Endodermal cell (in vitro differentiated cells): ENCODE measurements at regions not wholly inside any gene's neighbourhood (a gene's known extent, or its start where the extent isn't known, plus 50 kb on each side); places are given as distances from the start of the nearest gene placed in this dataset.

Experiments
- DNase-seq: peaks from one replicate; pipeline ENCODE4 v3.0.0-alpha.2; 2017
- H3K27ac ChIP-seq: 2 replicates; pipeline ENCODE4 v1.5.1; 2013; ENCODE audit warnings: mild to moderate bottlenecking, low read depth, low read length, moderate library complexity
- H3K27me3 ChIP-seq: 2 replicates; pipeline ENCODE4 v1.6.1; 2013; ENCODE audit warnings: mild to moderate bottlenecking, low read length, moderate library complexity; ENCODE audit not compliant: insufficient read depth, control insufficient read depth, poor library complexity, severe bottlenecking
- H3K36me3 ChIP-seq: 2 replicates; pipeline ENCODE4 v1.7.0; 2013; ENCODE audit warnings: mild to moderate bottlenecking, low read length, moderate library complexity; ENCODE audit not compliant: control insufficient read depth, insufficient read depth
- H3K4me1 ChIP-seq: one replicate; pipeline ENCODE4 v1.7.0; 2013; ENCODE audit warnings: low read length; ENCODE audit not compliant: control insufficient read depth, insufficient read depth
- H3K4me3 ChIP-seq: 2 replicates; pipeline ENCODE4 v1.5.1; 2013; ENCODE audit warnings: mild to moderate bottlenecking, low read length, moderate library complexity
- H3K9ac ChIP-seq: 2 replicates; pipeline ENCODE4 v1.6.1; 2013; ENCODE audit warnings: mild to moderate bottlenecking, low read length, moderate library complexity; ENCODE audit not compliant: poor library complexity, severe bottlenecking; ENCODE audit errors: extremely low read depth
- H3K9me3 ChIP-seq: 2 replicates; pipeline ENCODE4 v1.6.1; 2013; ENCODE audit warnings: mild to moderate bottlenecking, low read length, moderate library complexity; ENCODE audit not compliant: control insufficient read depth
- H3K27ac Mint-ChIP-seq: 2 replicates; pipeline ENCODE4 v1.8.0; 2020; ENCODE audit warnings: mixed read lengths
- H3K27me3 Mint-ChIP-seq: 2 replicates; pipeline ENCODE4 v1.8.0; 2021; ENCODE audit warnings: mild to moderate bottlenecking, mixed read lengths; ENCODE audit not compliant: insufficient read depth
- H3K36me3 Mint-ChIP-seq: 2 replicates; pipeline ENCODE4 v1.8.0; 2020; ENCODE audit warnings: low read depth, mixed read lengths
- H3K4me1 Mint-ChIP-seq: 2 replicates; pipeline ENCODE4 v1.8.0; 2020; ENCODE audit warnings: mixed read lengths
- H3K4me3 Mint-ChIP-seq: 2 replicates; pipeline ENCODE4 v1.8.0; 2020; ENCODE audit warnings: mild to moderate bottlenecking, moderate library complexity, mixed read lengths
- H3K9me3 Mint-ChIP-seq: 2 replicates; pipeline ENCODE4 v1.8.0; 2020; ENCODE audit warnings: mild to moderate bottlenecking, mixed read lengths
- WGBS, 2 experiments: methylation state at CpG; one replicate each; pipeline versions ENCODE4 v1.1.5 to v1.1.7; 2013; ENCODE audit warnings: missing lambda C conversion rate in 2 of 2, mixed read lengths in 1 of 2; ENCODE audit not compliant: insufficient coverage in 1 of 2, insufficient read length in 1 of 2; 5-methylcytosine and 5-hydroxymethylcytosine counted together
- TF ChIP-seq, protein P1 (sequence below): fragments of 200-600 bp; sonication (generic); conservative IDR thresholded peaks from 2 replicates; pipeline ENCODE4 v1.5.0; 2021; ENCODE audit warnings: antibody characterized with exemption, mild to moderate bottlenecking

DNA sequence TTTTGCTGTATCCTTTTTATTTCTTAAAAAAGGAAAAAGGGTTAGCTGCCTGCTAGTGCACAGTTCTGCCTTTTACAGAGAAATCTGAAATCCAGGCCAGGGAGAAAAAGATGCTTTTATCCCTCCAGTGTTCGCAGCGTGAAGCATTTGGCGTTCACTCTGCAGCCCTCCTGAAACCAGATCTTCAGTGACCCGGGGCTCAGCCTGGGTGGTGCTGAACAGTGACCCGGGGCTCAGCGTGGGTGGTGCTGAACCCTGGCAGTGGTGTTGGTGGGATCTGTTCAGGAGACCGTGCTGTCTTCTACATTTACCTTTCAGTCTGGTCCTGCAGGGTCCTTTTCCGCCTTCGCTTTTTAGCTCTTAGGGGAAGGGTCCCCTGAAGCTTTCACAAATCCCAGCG is 164.7 kb upstream of the KLF6 start:
- H3K36me3 Mint-ChIP-seq, result no peaks in the 10 kb centered on the region
- no peaks in the 10 kb centered on the region for H3K27me3 Mint-ChIP-seq
- no peaks in the 10 kb centered on the region for H3K9me3 Mint-ChIP-seq
- 78 to 81% methylated on average over 9 to 10 of the region's 10 CpGs for WGBS, 2 experiments
- no peaks in the 10 kb centered on the region for H3K36me3 ChIP-seq
- no peak overlapping the region for H3K4me3 ChIP-seq
- H3K9me3 ChIP-seq, result peaks cover 2% of the 10 kb centered on the region
- peaks cover 12% of the 10 kb centered on the region for H3K4me1 Mint-ChIP-seq
- no peak overlapping the region for H3K9ac ChIP-seq
- no peak overlapping the region for H3K27ac ChIP-seq
- TF ChIP-seq, protein P1, sequence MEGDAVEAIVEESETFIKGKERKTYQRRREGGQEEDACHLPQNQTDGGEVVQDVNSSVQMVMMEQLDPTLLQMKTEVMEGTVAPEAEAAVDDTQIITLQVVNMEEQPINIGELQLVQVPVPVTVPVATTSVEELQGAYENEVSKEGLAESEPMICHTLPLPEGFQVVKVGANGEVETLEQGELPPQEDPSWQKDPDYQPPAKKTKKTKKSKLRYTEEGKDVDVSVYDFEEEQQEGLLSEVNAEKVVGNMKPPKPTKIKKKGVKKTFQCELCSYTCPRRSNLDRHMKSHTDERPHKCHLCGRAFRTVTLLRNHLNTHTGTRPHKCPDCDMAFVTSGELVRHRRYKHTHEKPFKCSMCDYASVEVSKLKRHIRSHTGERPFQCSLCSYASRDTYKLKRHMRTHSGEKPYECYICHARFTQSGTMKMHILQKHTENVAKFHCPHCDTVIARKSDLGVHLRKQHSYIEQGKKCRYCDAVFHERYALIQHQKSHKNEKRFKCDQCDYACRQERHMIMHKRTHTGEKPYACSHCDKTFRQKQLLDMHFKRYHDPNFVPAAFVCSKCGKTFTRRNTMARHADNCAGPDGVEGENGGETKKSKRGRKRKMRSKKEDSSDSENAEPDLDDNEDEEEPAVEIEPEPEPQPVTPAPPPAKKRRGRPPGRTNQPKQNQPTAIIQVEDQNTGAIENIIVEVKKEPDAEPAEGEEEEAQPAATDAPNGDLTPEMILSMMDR, result no peak
- H3K27ac Mint-ChIP-seq, result no peak overlapping the region
- no peak for DNase-seq
- no peak overlapping the region for H3K4me3 Mint-ChIP-seq
- H3K4me1 ChIP-seq, result peaks cover 12% of the 10 kb centered on the region
- H3K27me3 ChIP-seq, result no peaks in the 10 kb centered on the region

DNA sequence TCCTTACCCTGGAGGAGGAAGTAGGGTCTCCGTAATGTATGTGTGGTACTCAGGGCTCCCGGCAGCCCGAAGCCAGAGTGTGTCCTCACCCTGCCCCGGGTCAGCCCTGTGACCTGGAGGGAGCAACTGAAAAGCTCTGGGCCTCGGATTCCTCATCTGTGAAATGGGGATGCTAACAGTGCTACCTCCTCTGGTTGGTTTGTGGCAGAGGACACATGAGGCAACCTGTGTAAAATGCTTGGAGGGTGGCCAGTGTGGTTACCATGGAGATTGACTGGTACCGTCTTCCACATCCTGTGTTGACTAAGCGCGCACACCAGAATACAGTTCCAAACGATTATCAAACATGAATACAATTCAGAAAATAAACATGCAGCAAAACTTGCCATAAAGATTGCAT is 163.8 kb upstream of the KLF6 start:
- no peak overlapping the region for H3K27ac ChIP-seq
- Mint-ChIP-seq H3K4me3 (no peak overlapping the region), H3K27ac (no peak overlapping the region), H3K36me3 (no peaks in the 10 kb centered on the region), H3K9me3 (no peaks in the 10 kb centered on the region), H3K27me3 (no peaks in the 10 kb centered on the region), H3K4me1 (peaks cover 12% of the 10 kb centered on the region)
- TF ChIP-seq, protein P1, result no peak
- no peaks in the 10 kb centered on the region for H3K36me3 ChIP-seq
- H3K9ac ChIP-seq, result no peak overlapping the region
- peaks cover 12% of the 10 kb centered on the region for H3K4me1 ChIP-seq
- H3K4me3 ChIP-seq, result no peak overlapping the region
- 80 to 83% methylated on average over 2 to 9 of the region's 9 CpGs for WGBS, 2 experiments
- no peaks in the 10 kb centered on the region for H3K27me3 ChIP-seq
- DNase-seq, result no peak
- H3K9me3 ChIP-seq, result peaks cover 5% of the 10 kb centered on the region

DNA sequence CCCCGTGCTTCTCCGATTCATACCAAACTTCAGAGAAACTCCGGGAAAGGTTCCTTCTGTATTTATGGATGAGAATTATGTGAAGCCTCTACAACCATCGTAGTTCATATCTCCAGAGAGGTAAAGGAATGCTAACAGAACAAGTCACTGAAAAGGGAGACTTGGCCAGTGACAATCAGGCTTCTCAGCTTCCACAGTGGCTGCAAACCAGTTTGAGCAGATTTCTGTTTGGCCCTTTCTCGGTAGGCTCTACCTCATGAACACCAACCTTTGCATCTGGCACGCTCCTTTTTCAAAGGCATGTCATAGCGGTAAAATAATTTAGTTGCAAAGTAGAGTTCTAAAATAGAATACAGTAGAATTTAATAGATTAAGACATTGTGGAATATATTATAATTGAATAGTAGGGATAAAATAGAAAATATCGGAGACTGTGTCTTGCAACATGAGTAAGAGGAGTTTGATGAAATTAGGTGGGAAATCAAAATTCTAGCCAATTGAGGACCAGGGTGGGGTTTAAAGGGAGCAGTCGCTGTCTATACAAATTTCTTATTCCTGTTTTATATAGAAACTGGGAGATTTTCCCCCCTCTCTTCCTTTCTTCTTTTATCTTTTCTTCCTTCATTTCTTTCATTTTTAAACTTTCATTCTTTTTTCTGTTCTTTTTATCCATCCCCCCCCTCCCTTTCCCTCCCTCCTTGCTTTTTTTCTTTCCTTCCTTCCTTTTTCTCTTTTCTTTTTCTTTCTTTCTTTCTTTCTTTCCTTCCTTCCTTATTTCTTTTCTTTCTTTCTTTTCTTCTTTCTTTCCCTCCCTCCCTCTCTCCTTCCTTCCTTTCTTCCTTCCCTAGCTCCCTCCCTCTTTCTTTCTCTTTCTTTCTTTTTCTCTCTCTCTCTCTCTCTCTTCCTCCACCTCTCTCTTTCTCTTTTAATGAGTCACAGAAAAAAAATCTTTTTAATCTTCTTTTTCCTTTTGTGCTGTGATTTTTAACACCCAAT is 161.5 kb upstream of the KLF6 start:
- Histone ChIP-seq H3K4me1 (peaks cover 12% of the 10 kb centered on the region), H3K27ac (no peak overlapping the region), H3K36me3 (no peaks in the 10 kb centered on the region), H3K9me3 (peaks cover 5% of the 10 kb centered on the region), H3K27me3 (no peaks in the 10 kb centered on the region), H3K4me3 (peak overlapping the region; percentile 35), H3K9ac (peak overlapping the region; percentile 38)
- WGBS, 2 experiments, result 91 to 93% methylated on average over 7 to 9 of the region's 9 CpGs
- Mint-ChIP-seq H3K4me1 (peaks cover 29% of the 10 kb centered on the region), H3K4me3 (no peak overlapping the region), H3K27ac (no peak overlapping the region), H3K27me3 (no peaks in the 10 kb centered on the region), H3K9me3 (no peaks in the 10 kb centered on the region), H3K36me3 (no peaks in the 10 kb centered on the region)
- TF ChIP-seq, protein P1, result no peak
- DNase-seq, result no peak
